Activated CD8-positive, alpha-beta memory T cell treated with anti-CD3 and anti-CD28 coated beads for 36 hours (primary cell): ENCODE measurements at regions not wholly inside any gene's neighbourhood (a gene's known extent, or its start where the extent isn't known, plus 50 kb on each side); places are given as distances from the start of the nearest gene placed in this dataset.
"Not testable (repeated sequence)": the region's sequence is repeated elsewhere in the genome, so short reads cannot be mapped to it uniquely, and the experiment has no call there.

Source experiments
- CTCF ChIA-PET: fragments of 350-600 bp; sonication (Branson Sonifier 250); formaldehyde crosslinking; loops from one replicate; lab custom pipeline; 2021; ENCODE audit warnings: antibody characterized with exemption; lab: Charles Lee
- POLR2A ChIA-PET: fragments of 350-600 bp; sonication (Branson Sonifier 250); formaldehyde crosslinking; loops from one replicate; lab custom pipeline; 2021; ENCODE audit warnings: antibody characterized with exemption; lab: Charles Lee

DNA sequence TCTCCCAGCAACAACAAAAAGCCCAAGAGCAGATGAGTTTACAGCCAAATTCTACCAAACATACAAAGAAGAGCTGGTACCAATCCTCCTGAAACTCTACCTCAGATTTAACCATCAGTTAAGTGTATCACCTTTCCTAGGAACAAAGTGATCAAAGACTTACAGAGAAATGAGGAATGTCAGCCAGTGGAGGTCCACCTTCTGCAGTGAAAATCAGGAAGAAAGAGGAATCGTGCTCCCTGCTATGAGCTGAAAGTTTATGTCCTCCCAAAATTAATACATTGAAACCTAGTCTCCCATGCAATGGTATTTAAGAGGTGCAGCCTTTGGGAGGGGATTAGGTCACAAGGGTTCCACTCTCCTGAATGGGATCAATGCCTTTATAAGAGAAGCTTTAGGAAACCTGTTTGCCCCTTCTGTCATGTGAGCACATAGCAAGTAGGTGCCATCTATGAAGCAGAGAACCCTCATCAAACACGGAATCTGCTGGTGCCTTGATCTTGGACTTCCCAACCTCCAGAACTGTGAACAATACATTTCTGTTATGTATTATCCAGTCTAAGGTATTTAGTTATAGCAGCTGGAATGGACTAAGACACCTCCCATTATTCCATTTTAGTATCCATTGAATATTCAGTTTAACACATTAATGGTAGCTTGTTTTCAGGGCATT lies 139.0 kb upstream of the FZD8 start:
- ChIA-PET CTCF (no interaction called here), POLR2A (no interaction called here)

DNA sequence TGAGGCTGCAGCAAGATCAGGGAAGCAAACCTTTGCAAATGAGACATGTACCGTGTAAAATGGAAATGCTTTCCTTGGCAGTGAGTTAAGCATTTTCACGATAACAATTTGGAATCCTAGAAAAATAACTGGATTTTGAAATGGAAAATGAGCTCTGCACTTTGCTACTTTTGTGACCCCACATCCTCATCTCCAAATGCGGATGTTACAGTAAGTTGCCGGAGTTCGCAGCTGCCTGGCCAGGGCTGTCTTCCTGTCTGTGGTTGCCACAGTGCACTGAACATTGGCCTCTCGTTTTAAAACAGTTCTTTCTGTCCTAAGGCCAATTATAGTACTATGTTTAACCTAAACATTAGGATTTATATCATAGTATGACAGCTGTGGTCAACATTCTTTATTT lies 136.2 kb upstream of the FZD8 start:
- CTCF ChIA-PET, result no interaction called here
- POLR2A ChIA-PET, result no interaction called here

DNA sequence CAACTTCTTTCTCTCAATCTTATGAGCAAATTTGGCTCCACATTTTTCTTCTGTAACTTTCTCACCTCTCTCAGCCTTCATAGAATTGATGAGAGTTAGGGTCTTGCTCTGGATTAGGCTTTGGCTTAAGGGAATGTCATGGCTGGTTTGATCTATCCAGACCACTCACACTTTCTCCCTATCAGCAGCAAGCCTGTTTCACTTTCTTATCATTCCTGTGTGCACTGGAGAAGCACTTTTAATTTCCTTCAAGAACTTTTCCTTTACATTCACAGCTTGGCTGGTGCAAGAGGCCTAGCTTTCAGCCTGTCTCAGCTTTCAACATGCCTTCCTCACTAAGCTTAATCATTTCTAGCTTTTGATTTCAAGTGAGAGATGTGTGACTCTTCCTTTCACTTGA lies 134.5 kb upstream of the FZD8 start:
- CTCF ChIA-PET, POLR2A ChIA-PET: not testable (repeated sequence)

DNA sequence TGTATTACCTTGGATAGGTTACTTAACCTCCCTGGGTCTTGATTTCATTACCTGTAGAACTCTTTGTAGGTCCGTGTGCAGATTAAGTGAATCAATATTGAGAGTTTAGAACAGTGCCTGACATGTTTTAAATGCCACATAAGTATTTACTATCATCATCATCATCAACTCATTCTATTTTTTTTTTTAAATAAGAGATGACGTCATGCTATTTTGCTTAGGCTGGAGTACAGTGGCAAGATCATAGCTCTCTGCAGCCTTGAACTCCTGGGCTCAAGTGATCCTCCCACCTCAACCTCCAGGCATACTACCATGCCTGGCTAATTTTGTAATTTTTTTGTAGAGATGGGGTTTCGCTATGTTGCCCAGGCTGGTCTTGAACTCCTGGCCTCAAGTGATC lies 132.0 kb upstream of the FZD8 start:
- CTCF ChIA-PET, result no interaction called here

DNA sequence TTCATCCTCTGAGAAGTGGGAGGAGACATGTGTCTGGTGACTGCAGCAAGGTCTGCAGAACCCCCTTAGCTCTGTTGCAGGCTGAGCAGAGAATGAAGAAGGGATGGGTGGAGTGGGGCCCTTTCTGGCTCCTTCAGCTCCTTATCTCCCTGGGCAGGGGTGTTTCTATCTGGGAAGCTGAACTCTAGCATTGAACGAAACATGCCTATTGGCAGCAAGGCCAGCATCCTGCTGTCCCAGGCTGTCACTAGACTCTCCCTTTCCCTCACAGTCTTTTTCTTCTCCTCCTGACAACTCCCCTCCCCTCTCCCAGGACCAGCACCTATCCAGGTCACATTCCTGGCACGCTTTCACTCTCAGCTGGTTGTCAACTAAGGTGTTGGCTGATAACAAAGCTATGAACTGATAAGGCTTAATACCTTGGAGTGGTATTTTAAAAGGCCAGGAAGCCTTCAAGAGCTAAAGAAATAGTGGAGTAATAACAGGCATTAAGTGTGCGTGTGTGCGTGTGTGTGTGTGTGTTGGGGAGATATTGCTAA lies 128.8 kb upstream of the FZD8 start:
- ChIA-PET POLR2A (no interaction called here), CTCF (no interaction called here)

More for the DNA sequence above, 132.0 kb upstream of the FZD8 start:
- POLR2A ChIA-PET, result no interaction called here

DNA sequence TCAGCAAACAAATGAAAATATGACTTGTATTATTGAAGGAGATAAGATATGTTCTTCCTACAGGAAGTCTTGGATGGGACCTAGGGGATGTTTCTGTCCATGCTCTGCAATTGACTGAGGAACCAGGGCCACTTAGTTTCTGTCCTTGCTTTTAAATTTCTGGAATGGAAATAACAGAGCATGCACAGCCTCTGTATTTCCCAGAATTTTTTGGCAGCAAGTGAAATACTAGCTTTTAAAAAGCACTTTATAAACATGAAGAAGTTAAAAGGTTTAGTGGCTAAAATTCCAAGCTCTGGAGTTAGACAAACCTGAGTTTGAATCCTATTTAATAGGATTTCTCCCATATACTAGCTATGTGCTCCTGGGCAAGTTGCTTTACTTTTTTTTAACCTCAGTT lies 127.7 kb upstream of the FZD8 start:
- POLR2A ChIA-PET, result no interaction called here
- CTCF ChIA-PET, result no interaction called here

DNA sequence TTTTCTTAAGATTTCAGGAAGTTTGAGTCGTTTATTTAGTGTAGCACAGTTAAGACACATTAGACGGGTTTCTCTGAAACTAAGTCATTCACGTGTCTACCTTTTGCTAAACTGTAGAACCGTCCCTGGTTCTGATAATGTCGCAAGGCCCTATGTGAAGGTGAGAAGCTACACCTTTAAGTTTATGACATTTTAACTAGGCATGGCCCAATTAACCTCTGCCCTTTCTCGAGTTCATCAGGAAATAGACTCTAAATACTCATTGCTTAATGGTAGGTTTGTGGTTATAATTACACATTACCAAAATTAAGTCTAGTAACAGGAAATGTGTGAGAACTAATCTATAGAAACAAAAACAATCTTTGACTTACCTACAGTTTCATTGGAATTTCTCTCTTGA lies 126.6 kb upstream of the FZD8 start:
- POLR2A ChIA-PET, result no interaction called here

DNA sequence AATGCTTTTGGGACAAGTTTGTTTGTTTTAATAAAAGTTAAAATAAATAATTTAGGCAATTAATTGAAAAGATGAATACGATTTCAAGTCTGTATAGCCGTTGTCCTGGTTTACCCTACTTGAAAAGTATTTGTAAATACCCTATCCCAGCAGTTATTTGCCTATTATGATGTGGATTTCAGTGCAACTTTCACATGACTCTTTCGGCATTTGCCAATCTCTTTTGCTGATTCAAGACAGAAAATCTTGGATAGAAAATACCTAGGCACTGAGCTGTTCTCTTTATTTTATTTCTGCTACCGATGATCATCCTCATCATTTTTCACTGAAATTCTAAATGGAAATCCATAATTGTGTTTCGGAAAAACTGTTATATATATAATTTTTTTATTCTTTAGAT lies 125.9 kb upstream of the FZD8 start:
- CTCF ChIA-PET, result no interaction called here
- POLR2A ChIA-PET, result no interaction called here

More for the DNA sequence above, 126.6 kb upstream of the FZD8 start:
- CTCF ChIA-PET, result no interaction called here

DNA sequence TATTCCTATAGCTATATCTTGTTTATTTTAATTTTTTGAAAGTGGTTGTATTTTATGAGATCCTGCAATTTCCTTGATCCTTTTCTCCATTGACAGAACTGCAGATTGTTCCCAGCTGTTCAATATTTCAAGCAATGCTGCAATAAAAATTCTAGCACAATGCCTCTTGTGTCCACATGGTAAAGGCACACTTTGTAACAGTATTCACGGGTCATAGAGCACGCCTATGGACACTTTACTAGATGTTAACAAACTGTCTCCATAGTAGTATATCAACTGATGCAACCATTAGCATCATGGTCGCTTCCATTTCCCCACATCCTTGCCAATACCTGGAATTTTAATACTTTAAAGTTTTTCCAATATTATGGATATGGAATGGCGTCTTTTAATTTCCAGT lies 123.9 kb upstream of the FZD8 start:
- ChIA-PET CTCF (no interaction called here), POLR2A (no interaction called here)

DNA sequence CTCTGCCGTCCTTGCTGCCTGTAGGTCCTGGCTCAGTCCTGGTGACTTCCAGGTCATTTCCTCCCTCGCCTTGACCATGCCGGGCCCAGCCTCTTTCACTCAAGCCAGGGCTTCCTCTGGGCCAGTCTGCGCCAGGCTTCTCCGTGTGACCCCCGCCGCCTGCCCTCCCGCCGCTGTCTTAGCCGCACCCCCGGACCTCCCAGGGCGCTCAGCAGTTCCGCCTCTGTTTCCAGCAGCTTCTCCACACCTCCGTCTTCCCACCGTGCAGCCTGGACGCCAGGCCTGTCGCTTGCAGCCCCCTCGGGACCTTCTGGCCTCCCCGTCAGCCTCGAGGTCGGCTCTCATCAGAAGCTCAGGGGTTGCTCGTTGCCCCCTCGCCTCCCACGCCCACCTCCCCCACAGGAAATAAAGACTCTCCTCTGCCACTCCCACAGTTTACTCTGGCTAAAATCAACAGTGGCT lies 123.0 kb upstream of the FZD8 start:
- ChIA-PET CTCF (no interaction called here), POLR2A (no interaction called here)

DNA sequence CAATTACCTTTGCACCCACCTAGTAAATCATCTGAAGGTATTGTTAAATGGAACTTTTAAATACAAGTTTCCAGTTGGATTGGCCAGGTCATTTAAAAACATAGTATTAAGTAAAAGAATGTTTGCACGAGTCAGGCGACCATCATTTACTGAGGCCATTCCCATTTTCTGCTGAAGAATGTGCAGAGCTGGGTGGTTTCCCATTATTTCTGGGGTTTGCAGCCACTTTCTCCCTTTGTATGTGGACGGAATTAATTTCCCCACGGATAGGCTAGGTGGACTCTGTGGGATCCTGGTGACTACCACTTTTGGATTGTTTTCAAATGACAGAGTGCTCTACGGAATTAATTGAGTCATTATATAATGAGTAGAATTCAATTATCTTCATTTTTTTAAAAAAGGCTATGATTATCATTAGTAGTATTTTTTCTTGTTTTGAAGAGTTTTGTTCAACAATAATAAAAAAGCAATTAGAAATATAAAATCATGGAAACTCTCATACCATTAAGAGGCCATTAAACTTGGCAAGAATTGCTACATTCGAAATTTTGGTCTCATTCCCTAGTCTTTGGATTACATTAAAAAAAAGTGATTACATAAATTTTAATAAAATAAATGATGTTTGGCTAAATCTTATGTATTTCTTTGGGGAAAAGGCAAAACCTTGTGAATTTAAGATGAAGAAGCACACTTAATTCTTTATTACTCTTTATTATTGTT lies 120.4 kb upstream of the FZD8 start:
- ChIA-PET CTCF (no interaction called here), POLR2A (no interaction called here)

DNA sequence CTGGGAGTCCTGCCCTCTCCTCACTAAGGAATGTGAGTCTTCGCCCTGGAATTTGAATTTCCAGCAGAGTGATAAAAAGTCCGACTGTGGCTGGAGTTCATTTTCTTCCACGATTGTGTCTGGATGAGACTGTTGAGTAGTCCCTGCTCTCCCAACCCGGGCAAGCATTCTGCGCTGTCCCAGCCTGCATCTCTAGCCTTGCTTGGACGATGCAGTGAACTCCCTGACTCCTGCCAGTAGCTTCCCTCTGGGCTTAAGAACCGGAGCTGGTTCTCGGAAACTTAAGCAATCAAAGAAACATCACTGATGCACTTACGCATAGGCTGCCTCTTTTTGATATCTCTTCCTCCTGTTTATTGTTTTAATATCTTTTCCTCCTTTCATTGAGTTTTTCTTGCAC lies 116.0 kb upstream of the FZD8 start:
- CTCF ChIA-PET, result no interaction called here
- POLR2A ChIA-PET, result no interaction called here

DNA sequence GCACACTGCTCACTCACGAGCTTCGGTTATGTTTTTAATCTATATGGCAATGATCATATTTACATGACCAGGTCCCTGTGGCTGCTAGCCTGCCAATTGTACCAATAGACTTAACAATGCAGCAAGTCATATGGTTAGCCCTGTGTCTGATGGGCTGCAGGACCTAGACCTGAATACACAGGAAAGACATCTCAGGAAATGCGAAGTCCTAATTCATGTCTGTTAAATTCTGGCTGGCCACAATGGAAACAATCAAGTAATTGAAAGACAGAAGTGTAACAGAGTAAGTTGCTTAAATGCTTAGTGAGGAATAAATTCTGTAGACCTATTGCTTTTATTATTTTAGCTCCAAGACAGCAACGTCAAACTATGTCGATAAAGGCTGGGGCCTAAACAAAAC lies 112.4 kb upstream of the FZD8 start:
- ChIA-PET POLR2A (no interaction called here), CTCF (no interaction called here)

DNA sequence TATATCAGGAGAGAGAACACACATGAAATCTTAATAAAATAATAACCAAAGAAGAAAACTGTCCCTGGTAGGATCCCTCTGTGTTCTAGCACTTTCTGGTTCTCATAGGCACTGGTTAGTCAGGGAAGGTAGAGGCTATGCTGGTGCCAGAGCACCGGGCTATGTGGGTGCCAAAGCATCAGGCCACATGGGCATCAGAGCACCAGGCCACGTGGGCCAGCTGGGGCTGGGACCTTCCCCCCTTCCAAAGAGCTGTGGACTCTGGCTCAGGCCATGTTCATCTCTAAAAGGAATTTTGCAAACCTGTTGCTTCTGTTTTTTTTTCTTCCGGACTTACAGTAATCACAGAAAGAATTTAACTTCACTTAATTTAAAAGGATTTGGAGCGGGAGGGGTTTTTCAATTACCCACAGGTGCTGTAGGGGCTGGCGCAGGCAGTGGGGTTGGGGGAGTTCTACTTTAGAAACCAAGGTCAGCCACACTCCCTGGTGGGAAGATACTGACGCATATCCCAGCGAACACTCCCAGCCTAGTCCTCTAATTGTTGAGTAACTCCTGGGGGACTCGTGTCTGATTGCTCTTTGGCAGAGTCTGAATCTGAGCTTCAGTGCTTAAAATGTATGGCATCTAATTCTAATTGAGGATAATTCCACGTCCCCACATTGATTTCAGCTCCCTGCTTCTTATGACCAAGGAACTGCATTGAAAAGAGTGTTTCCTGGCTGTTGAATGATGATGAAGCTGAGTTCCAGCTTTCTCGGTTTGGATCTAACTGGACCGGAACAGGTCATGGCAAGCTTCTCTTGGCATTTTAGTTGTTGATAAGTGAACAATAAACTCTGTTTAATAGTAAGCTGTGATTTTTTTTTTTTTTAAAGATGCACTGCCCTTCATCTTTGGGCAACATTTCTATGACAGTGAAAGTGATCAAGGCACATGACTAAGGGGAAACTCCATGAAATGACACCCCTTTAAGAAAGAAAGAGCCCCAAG lies 110.7 kb upstream of the FZD8 start:
- CTCF ChIA-PET, result no interaction called here
- POLR2A ChIA-PET, result no interaction called here

DNA sequence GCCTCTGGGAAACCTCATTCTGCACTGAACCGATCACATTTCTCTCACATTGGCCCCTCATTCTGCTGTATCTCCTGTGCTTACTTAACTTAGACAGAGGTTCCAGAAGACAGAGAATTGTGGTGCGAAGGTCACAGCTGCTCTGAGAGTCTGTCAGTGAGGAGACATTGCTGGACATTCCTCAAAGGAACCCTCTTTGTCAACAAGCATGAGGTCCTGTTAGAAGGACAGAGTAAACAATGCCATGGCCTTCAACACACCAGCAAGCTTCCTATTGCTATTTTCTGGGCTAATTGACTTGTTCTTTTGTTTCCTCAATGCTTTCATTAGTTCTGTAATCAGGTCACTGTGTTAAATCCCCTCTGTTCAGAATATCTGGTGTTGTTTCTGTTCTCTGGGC lies 109.3 kb upstream of the FZD8 start:
- POLR2A ChIA-PET, result no interaction called here
- CTCF ChIA-PET, result no interaction called here

DNA sequence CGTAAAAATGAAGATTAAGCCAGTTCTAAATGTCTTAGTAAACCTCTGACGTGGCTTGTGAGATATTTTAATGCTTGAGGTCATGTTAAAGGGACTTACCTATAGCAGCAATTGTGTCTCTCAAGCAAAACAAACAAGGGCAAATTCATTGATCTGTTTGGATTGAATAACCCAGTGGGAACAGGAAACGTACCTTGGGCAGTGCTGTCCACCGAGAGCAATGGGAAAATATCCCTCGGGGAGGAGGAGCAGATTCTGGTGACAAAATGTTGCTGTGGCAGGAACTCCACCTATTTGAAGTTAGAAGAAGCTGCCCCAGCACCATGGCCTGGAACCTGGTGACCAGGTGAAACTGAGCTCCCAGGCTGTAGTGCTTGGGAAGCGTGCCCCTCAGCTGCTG lies 107.1 kb upstream of the FZD8 start:
- ChIA-PET CTCF (no interaction called here), POLR2A (no interaction called here)

DNA sequence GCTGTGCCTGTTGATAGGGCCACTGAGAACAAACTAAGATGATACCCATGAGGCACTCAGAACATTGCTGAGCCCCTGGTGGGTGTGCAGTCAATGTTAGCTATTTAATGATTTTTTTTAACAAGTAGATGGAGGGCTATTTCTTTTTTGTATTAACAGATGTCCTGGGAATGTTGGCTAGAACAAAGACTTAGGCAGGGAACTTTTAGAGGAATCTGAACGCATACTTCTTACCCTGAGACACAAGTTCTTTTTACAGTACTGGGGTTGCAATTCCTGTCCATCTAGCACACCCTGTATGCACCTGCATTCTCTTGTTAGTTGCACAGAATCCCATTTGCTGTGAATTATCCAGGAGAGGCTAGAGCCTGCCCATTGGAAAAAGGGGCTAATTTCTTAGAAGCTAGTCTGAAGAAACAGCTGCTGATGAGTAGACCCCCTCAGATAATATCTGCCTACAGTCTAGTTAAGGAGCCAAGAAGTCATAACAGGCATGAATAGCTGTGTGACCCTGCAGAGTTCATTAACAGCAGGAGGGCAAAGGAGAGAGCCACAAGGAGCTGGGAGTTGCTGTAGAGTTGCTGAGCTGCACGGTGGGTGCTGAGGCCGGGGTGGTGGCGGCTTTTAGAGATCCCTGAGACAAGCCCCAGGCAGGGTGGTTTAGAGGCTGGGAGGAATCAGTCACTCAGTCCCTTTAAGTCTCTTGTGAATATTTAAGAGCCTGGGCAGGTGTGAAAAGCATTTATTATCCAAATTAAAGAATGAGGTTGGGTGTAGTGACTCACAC lies 103.7 kb upstream of the FZD8 start:
- ChIA-PET CTCF (no interaction called here), POLR2A (no interaction called here)

DNA sequence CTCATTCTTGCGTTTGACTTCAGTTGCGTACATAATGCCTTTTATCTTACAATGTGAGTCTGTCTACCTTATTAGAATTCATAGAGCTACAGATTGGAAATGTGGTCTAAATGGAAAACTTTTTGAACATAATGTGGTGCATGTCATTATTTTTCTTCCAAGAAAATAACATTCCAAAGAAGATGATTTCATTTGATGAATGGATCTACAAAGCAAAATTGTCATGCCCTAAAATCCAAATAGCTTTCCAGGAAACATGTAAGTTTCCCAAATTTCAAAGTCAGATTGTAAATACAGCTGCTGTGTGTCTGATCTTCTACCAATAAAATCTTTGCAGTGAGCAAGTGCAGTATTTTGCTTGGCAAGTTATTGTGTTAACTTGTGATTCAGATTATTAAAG lies 101.8 kb upstream of the FZD8 start:
- POLR2A ChIA-PET, result no interaction called here
- CTCF ChIA-PET, result no interaction called here

DNA sequence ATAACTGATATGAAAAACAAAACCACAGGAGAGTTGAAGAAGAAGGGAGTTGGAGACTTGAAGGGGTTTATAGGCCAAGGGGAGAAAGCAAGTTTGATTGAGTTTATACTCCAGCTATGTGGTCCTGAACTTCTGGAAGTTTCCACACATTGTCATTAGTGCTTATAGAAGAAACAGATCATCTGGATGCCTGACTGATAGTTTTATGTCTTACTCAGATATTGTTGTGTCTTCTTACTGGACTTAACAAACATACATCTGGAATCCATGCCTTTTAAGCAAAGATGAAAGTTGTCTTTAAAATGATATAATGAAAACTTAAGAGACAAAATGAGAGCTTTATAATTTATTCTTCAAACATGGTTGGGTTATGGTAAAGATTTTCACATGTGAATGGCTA lies 101.3 kb upstream of the FZD8 start:
- CTCF ChIA-PET, result no interaction called here
- POLR2A ChIA-PET, result no interaction called here
